GM12878 (cell line): ENCODE measurements at regions not wholly inside any gene's neighbourhood (a gene's known extent, or its start where the extent isn't known, plus 50 kb on each side); places are given as distances from the start of the nearest gene placed in this dataset.

Source experiments
- ATAC-seq: fragments of 200-7000 bp; cut with Tn5 transposase; 3 replicates; pipeline ENCODE4 v1.9.1; 2020; ENCODE audit warnings: mild to moderate bottlenecking, moderate library complexity
- BruUV-seq: library from RNA; stranded (reverse); fragments of 400-500 nt; replicated peaks from 2 replicates; lab custom pipeline; 2021; lab: Mats Ljungman, UMichigan
- CTCF ChIA-PET: fragments of 300-600 bp; sonication (Branson Sonifier 250); formaldehyde crosslinking; extraction: SDS; loops from one replicate; lab custom pipeline; 2021; ENCODE audit warnings: inconsistent platforms; lab: Yijun Ruan, JAX
- POLR2A ChIA-PET: fragments of 350-600 bp; formaldehyde crosslinking; extraction: SDS; loops from one replicate; lab custom pipeline; 2021; ENCODE audit warnings: inconsistent platforms; lab: Charles Lee
- RAD21 ChIA-PET: fragments of 300-600 bp; sonication (Branson Sonifier 250); formaldehyde crosslinking; loops from one replicate; lab custom pipeline; 2023; ENCODE audit warnings: antibody characterized with exemption; ENCODE audit not compliant: unreplicated experiment; lab: Charles Lee
- SMC1A ChIA-PET: fragments of 300-600 bp; sonication (Branson Sonifier 250); formaldehyde crosslinking; loops from one replicate; lab custom pipeline; 2023; ENCODE audit not compliant: unreplicated experiment, uncharacterized antibody; lab: Charles Lee
- DNase-seq: peaks from one replicate; pipeline ENCODE4 v3.0.0-alpha.2; 2011; ENCODE audit warnings: low read depth, low spot score
- FAIRE-seq: peaks from 3 replicates; lab custom pipeline; 2011; peaks lifted over from hg19 to GRCh38; lab: Jason Lieb, UNC
- H2AFZ ChIP-seq: 2 replicates; pipeline ENCODE4 v1.6.0; 2011; ENCODE audit warnings: low read depth, low read length, control low read depth; ENCODE audit not compliant: control insufficient read depth
- H3K27ac ChIP-seq: 2 replicates; pipeline ENCODE4 v1.5.1; 2011; ENCODE audit warnings: control low read depth; ENCODE audit not compliant: control insufficient read depth, insufficient read depth
- H3K27me3 ChIP-seq, 2 experiments: replicated peaks in 1 of 2; 2 replicates each; pipeline versions ENCODE4 v1.6.0 to v1.6.1; 2011; ENCODE audit warnings: low read length in 1 of 2; ENCODE audit not compliant: control insufficient read depth in 2 of 2, insufficient read depth in 2 of 2
- H3K36me3 ChIP-seq, 2 experiments: 2 replicates each; pipeline ENCODE4 v1.5.1; 2011; ENCODE audit warnings: low read length in 1 of 2; ENCODE audit not compliant: control insufficient read depth in 2 of 2, insufficient read depth in 2 of 2
- H3K4me1 ChIP-seq: 2 replicates; pipeline ENCODE4 v1.6.1; 2011; ENCODE audit warnings: mild to moderate bottlenecking, low read length, moderate library complexity, mixed read lengths; ENCODE audit not compliant: control insufficient read depth, insufficient read depth
- H3K4me2 ChIP-seq: 2 replicates; pipeline ENCODE4 v1.6.0; 2011; ENCODE audit warnings: control low read depth; ENCODE audit not compliant: control insufficient read depth, insufficient read depth
- H3K4me3 ChIP-seq: fragments of 200-600 bp; sonication (generic); 2 replicates; pipeline ENCODE4 v1.5.1; 2016
- H3K79me2 ChIP-seq: 2 replicates; pipeline ENCODE4 v1.6.0; 2011; ENCODE audit warnings: low read length; ENCODE audit not compliant: control insufficient read depth, insufficient read depth
- H3K9ac ChIP-seq: 2 replicates; pipeline ENCODE4 v1.8.0; 2011; ENCODE audit warnings: low read length, control low read depth, mixed read lengths; ENCODE audit not compliant: control insufficient read depth, insufficient read depth
- H3K9me3 ChIP-seq: replicated peaks from 3 replicates; pipeline ENCODE4 v1.5.1; 2011; ENCODE audit warnings: mild to moderate bottlenecking, low read length; ENCODE audit not compliant: control insufficient read depth, insufficient read depth
- H4K20me1 ChIP-seq: 2 replicates; pipeline ENCODE4 v1.6.0; 2011; ENCODE audit not compliant: control insufficient read depth, insufficient read depth
- BMI1 ChIP-seq: fragments of 450-650 bp; IDR thresholded peaks from 2 replicates; pipeline ENCODE4 v1.6.1; 2016; ENCODE audit warnings: mild to moderate bottlenecking, moderate library complexity, borderline replicate concordance
- POU2F2 ChIP-seq: IDR thresholded peaks from 3 replicates; pipeline ENCODE4 v1.6.1; 2011; ENCODE audit warnings: low read depth, mild to moderate bottlenecking, low read length, borderline replicate concordance
- SMARCA5 ChIP-seq: fragments of 450-650 bp; IDR thresholded peaks from 2 replicates; pipeline ENCODE4 v1.6.1; 2017; ENCODE audit warnings: mild to moderate bottlenecking
- SUPT20H ChIP-seq: IDR thresholded peaks from 2 replicates; pipeline ENCODE4 v1.6.1; 2011; ENCODE audit warnings: low read depth, mild to moderate bottlenecking, low read length, moderate library complexity, borderline replicate concordance; ENCODE audit not compliant: control insufficient read depth
- TAF1 ChIP-seq: IDR thresholded peaks from 2 replicates; pipeline ENCODE4 v1.6.1; 2011; ENCODE audit warnings: mild to moderate bottlenecking, low read depth, low read length, borderline replicate concordance
- TCF12 ChIP-seq: IDR thresholded peaks from 2 replicates; pipeline ENCODE4 v1.6.1; 2011; ENCODE audit warnings: low read depth, mild to moderate bottlenecking, low read length
- WGBS: methylation state at CpG from one replicate; pipeline ENCODE4 v1.1.6; 2016; ENCODE audit warnings: low lambda C conversion rate; ENCODE audit not compliant: insufficient replicate concordance, insufficient coverage; ENCODE audit errors: missing lambda C conversion rate; 5-methylcytosine and 5-hydroxymethylcytosine counted together
- in situ Hi-C: fragments of 300-500 bp; cut with MboI; formaldehyde crosslinking; loops from 9 replicates; pipeline ENCODE4 v1.14.3; 2018; ENCODE audit warnings: mixed read lengths
- intact Hi-C: fragments of 100-400 bp; cut with micrococcal nuclease; formaldehyde crosslinking; loops from one replicate; pipeline ENCODE4 v1.14.2; 2022; ENCODE audit not compliant: unreplicated experiment
- TF ChIP-seq, protein P1 (sequence below): fragments of 150-350 bp; IDR thresholded peaks from 2 replicates; pipeline ENCODE4 v1.6.1; 2014; ENCODE audit warnings: mild to moderate bottlenecking, low read depth, low read length
- TF ChIP-seq, protein P2 (sequence below): IDR thresholded peaks from 2 replicates; pipeline ENCODE4 v1.6.1; 2012; ENCODE audit warnings: low read depth, low read length, improper control_type of control experiment
- TF ChIP-seq, protein P3 (sequence below): IDR thresholded peaks from 2 replicates; pipeline ENCODE4 v1.6.1; 2011; ENCODE audit warnings: low read depth, mild to moderate bottlenecking, low read length, moderate library complexity, borderline replicate concordance; ENCODE audit errors: extremely low read depth

DNA sequence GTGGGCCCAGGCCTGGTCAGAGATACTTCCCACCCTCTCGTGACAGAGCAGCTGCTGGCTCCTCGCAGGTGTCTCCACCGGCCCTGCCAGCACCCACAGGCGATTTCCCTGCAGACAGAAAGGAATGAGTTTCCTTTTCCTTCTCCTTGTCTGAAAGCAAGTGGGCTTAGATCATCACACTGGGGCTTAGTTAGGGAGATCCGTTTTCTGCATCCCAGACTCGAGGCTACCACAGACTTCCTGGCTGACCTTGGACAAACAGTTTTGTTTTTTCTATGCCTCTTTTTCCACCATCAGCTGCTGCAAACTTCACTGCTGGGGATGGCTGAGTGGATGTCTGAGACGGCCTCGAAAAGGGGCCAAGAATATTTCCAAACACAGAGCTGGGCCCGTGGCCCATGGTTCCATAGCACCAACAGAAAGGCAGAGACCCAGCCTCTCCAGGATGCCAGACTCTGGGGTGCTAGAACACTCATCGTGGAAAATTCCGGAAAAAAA, 86.5 kb downstream of the BANF2 start:
- H3K79me2 ChIP-seq: no peaks in the 10 kb centered on the region
- H3K36me3 ChIP-seq: no peaks in the 10 kb centered on the region
- POLR2A ChIA-PET: no interaction called here
- in situ Hi-C loops: no loop called here
- no peak overlapping the region for H3K4me3 ChIP-seq
- TF ChIP-seq, protein P1, sequence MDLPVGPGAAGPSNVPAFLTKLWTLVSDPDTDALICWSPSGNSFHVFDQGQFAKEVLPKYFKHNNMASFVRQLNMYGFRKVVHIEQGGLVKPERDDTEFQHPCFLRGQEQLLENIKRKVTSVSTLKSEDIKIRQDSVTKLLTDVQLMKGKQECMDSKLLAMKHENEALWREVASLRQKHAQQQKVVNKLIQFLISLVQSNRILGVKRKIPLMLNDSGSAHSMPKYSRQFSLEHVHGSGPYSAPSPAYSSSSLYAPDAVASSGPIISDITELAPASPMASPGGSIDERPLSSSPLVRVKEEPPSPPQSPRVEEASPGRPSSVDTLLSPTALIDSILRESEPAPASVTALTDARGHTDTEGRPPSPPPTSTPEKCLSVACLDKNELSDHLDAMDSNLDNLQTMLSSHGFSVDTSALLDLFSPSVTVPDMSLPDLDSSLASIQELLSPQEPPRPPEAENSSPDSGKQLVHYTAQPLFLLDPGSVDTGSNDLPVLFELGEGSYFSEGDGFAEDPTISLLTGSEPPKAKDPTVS: no peak
- TF ChIP-seq SUPT20H (no peak), TAF1 (no peak), TCF12 (no peak), POU2F2 (no peak), SMARCA5 (no peak), BMI1 (no peak)
- TF ChIP-seq, protein P2, sequence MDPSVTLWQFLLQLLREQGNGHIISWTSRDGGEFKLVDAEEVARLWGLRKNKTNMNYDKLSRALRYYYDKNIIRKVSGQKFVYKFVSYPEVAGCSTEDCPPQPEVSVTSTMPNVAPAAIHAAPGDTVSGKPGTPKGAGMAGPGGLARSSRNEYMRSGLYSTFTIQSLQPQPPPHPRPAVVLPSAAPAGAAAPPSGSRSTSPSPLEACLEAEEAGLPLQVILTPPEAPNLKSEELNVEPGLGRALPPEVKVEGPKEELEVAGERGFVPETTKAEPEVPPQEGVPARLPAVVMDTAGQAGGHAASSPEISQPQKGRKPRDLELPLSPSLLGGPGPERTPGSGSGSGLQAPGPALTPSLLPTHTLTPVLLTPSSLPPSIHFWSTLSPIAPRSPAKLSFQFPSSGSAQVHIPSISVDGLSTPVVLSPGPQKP: no peak
- TF ChIP-seq, protein P3, sequence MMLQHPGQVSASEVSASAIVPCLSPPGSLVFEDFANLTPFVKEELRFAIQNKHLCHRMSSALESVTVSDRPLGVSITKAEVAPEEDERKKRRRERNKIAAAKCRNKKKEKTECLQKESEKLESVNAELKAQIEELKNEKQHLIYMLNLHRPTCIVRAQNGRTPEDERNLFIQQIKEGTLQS: no peak
- no TSS peak for BruUV-seq
- ATAC-seq (no peak), DNase-seq (no peak), FAIRE-seq (no peak)
- H4K20me1 ChIP-seq: no peaks in the 10 kb centered on the region
- 55% methylated on average over 11 of the region's 11 CpGs for WGBS
- no peak overlapping the region for H3K4me2 ChIP-seq
- RAD21 ChIA-PET: no interaction called here
- intact Hi-C loops: no loop called here
- no peak overlapping the region; the same call in 1 of the 2 replicates for H2AFZ ChIP-seq
- H3K27ac ChIP-seq: no peak overlapping the region
- H3K4me1 ChIP-seq: peaks cover 22% of the 10 kb centered on the region
- H3K27me3 ChIP-seq: no peaks in the 10 kb centered on the region; a peak in 2 of 4 replicates
- H3K9ac ChIP-seq: no peak overlapping the region
- CTCF ChIA-PET: no interaction called here
- no peaks in the 10 kb centered on the region for H3K9me3 ChIP-seq
- SMC1A ChIA-PET: no interaction called here
